RWPE2 (cell line): ENCODE measurements at regions not wholly inside any gene's neighbourhood (a gene's known extent, or its start where the extent isn't known, plus 50 kb on each side); places are given as distances from the start of the nearest gene placed in this dataset.

Experiments
- ATAC-seq: fragments of 200-7000 bp; cut with Tn5 transposase; 3 replicates; pipeline ENCODE4 v1.9.1; 2021; ENCODE audit warnings: low read depth
- DNase-seq: peaks from one replicate; pipeline ENCODE4 v3.0.0-alpha.2; 2020; ENCODE audit warnings: low spot score
- H3K27ac ChIP-seq: fragments of 450-650 bp; 2 replicates; pipeline ENCODE4 v1.5.1; 2017; ENCODE audit warnings: mild to moderate bottlenecking; ENCODE audit not compliant: poor library complexity, severe bottlenecking
- H3K27me3 ChIP-seq: fragments of 250-450 bp; sonication (Bioruptor Pico); 2 replicates; pipeline ENCODE4 v1.5.1; 2021; ENCODE audit warnings: mild to moderate bottlenecking, moderate library complexity; ENCODE audit not compliant: insufficient read depth, poor library complexity, severe bottlenecking
- H3K36me3 ChIP-seq: fragments of 250-450 bp; sonication (Bioruptor Pico); 2 replicates; pipeline ENCODE4 v1.5.1; 2020; ENCODE audit warnings: low read depth, mild to moderate bottlenecking, moderate library complexity
- H3K4me1 ChIP-seq: fragments of 250-450 bp; sonication (Bioruptor Pico); 2 replicates; pipeline ENCODE4 v1.5.1; 2021; ENCODE audit warnings: mild to moderate bottlenecking, moderate library complexity; ENCODE audit not compliant: insufficient read depth, poor library complexity, severe bottlenecking
- H3K4me3 ChIP-seq: fragments of 250-450 bp; sonication (Bioruptor Pico); 2 replicates; pipeline ENCODE4 v1.5.1; 2021; ENCODE audit warnings: mild to moderate bottlenecking, moderate library complexity; ENCODE audit not compliant: severe bottlenecking
- H3K9me3 ChIP-seq: fragments of 250-450 bp; sonication (Bioruptor Pico); 2 replicates; pipeline ENCODE4 v1.5.1; 2021; ENCODE audit warnings: mild to moderate bottlenecking, moderate library complexity; ENCODE audit not compliant: severe bottlenecking
- CTCF ChIP-seq: fragments of 450-650 bp; IDR thresholded peaks from one replicate; pipeline ENCODE4 v1.5.1; 2017; ENCODE audit warnings: mild to moderate bottlenecking, moderate library complexity; ENCODE audit not compliant: poor library complexity, severe bottlenecking

GRCh38 chr10:93160829-93161228, 87.1 kb downstream of the CYP26A1 start:
- H3K27ac ChIP-seq, result no peak overlapping the region
- no peaks in the 10 kb centered on the region for H3K4me1 ChIP-seq
- DNase-seq, result no peak
- H3K27me3 ChIP-seq, result no peaks in the 10 kb centered on the region
- H3K9me3 ChIP-seq, result no peaks in the 10 kb centered on the region
- ATAC-seq, result no peak
- no peaks in the 10 kb centered on the region for H3K36me3 ChIP-seq
- TF ChIP-seq CTCF, result no peak
- no peak overlapping the region for H3K4me3 ChIP-seq

DNA sequence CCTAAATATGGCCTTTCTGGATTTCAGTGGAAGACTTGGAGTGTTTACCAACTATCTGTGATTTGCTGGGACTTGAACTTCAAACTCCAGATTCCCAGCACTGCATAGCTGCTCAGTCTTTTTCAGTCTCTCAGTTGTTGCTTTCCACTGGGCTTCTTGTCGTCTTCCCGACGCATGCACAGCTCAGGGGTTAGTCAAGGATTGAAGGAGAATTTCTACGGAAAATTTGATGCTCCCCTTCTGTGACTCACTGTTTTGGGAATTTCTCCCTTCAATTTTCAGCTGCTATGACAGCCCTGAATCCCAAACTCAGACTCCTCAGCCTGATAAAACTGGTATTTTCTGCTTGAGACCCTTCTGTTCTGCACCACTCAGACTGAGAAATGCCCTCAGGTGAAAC, 91.7 kb downstream of the CYP26A1 start:
- H3K27me3 ChIP-seq, result no peaks in the 10 kb centered on the region
- no peak overlapping the region for H3K27ac ChIP-seq
- ATAC-seq (no peak), DNase-seq (no peak)
- H3K4me3 ChIP-seq, result no peak overlapping the region
- no peaks in the 10 kb centered on the region for H3K36me3 ChIP-seq
- no peaks in the 10 kb centered on the region for H3K9me3 ChIP-seq
- no peaks in the 10 kb centered on the region for H3K4me1 ChIP-seq
- TF ChIP-seq CTCF, result no peak

DNA sequence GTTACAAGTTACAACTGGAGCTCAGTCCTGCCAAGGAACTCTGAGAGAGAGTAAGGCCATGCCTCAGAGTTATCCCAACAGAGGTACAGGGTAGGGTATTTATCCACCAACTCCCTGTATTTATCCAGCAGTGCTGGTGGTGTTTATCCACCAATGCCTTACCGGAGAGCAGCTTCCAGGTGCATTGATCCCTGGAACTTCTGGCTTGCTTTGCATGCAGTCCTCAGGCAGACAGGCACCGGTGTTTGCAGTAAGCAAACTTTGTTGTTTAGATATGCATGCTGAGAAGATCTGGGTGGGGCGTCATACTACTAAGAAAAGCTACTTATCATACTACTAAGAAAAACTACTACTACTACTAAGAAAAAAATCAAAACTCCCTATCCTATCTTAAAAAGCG, 92.4 kb downstream of the CYP26A1 start:
- no peak overlapping the region for H3K27ac ChIP-seq
- H3K36me3 ChIP-seq, result no peaks in the 10 kb centered on the region
- DNase-seq (no peak), ATAC-seq (no peak)
- no peak for TF ChIP-seq CTCF
- no peaks in the 10 kb centered on the region for H3K4me1 ChIP-seq
- no peaks in the 10 kb centered on the region for H3K9me3 ChIP-seq
- no peaks in the 10 kb centered on the region for H3K27me3 ChIP-seq
- no peak overlapping the region for H3K4me3 ChIP-seq

GRCh38 chr10:93171837-93172236, 98.1 kb downstream of the CYP26A1 start:
- no peak overlapping the region for H3K27ac ChIP-seq
- H3K27me3 ChIP-seq, result no peaks in the 10 kb centered on the region
- H3K36me3 ChIP-seq, result no peaks in the 10 kb centered on the region
- no peak overlapping the region for H3K4me3 ChIP-seq
- TF ChIP-seq CTCF, result no peak
- DNase-seq, result no peak
- no peaks in the 10 kb centered on the region for H3K9me3 ChIP-seq
- H3K4me1 ChIP-seq, result no peaks in the 10 kb centered on the region
- no peak for ATAC-seq

GRCh38 chr10:93173967-93174845, 100.5 kb downstream of the CYP26A1 start:
- H3K27ac ChIP-seq, result no peak overlapping the region
- DNase-seq (no peak), ATAC-seq (no peak)
- H3K27me3 ChIP-seq, result no peaks in the 10 kb centered on the region
- no peaks in the 10 kb centered on the region for H3K9me3 ChIP-seq
- no peaks in the 10 kb centered on the region for H3K4me1 ChIP-seq
- no peak overlapping the region for H3K4me3 ChIP-seq
- H3K36me3 ChIP-seq, result no peaks in the 10 kb centered on the region
- TF ChIP-seq CTCF, result no peak
